Limb (tissue), 2 donors: ENCODE measurements at regions not wholly inside any gene's neighbourhood (a gene's known extent, or its start where the extent isn't known, plus 50 kb on each side); places are given as distances from the start of the nearest gene placed in this dataset.

Experiments
- DNase-seq, 2 donors: peaks; one replicate each; pipeline ENCODE4 v3.0.0-alpha.2; 2016; ENCODE audit errors: extremely low spot score in 2 of 2

GRCh38 chr11:134751766-134752165, 339.7 kb upstream of the B3GAT1 start:
- no peak for DNase-seq

- DNase-seq = no peak
Observed at GRCh38 chr11:134751031-134751585, 339.1 kb upstream of the B3GAT1 start.

GRCh38 chr11:134750619-134751018, 338.6 kb upstream of the B3GAT1 start:
- DNase-seq = no peak

GRCh38 chr11:134749040-134749839, 337.2 kb upstream of the B3GAT1 start:
- DNase-seq = no peak

GRCh38 chr11:134746609-134747008, 334.6 kb upstream of the B3GAT1 start:
- DNase-seq = no peak

GRCh38 chr11:134745456-134745855, 333.4 kb upstream of the B3GAT1 start:
- no peak for DNase-seq

- no peak for DNase-seq
Observed at GRCh38 chr11:134743820-134744195, 331.8 kb upstream of the B3GAT1 start.

GRCh38 chr11:134742956-134743819, 331.1 kb upstream of the B3GAT1 start:
- no peak for DNase-seq

- DNase-seq = no peak
Observed at GRCh38 chr11:134742224-134742612, 330.2 kb upstream of the B3GAT1 start.

- no peak for DNase-seq
Observed at GRCh38 chr11:134741453-134742223, 329.6 kb upstream of the B3GAT1 start.

- no peak for DNase-seq
Observed at GRCh38 chr11:134740590-134741261, 328.7 kb upstream of the B3GAT1 start.

- no peak for DNase-seq
Observed at GRCh38 chr11:134739136-134739535, 327.1 kb upstream of the B3GAT1 start.

- DNase-seq = no peak
Observed at GRCh38 chr11:134738581-134738980, 326.5 kb upstream of the B3GAT1 start.

- DNase-seq = no peak
Observed at GRCh38 chr11:134737563-134738510, 325.8 kb upstream of the B3GAT1 start.

GRCh38 chr11:134736251-134736947, 324.4 kb upstream of the B3GAT1 start:
- no peak for DNase-seq

- no peak for DNase-seq
Observed at GRCh38 chr11:134734894-134735293, 322.9 kb upstream of the B3GAT1 start.

- DNase-seq = no peak
Observed at GRCh38 chr11:134734141-134734845, 322.3 kb upstream of the B3GAT1 start.

GRCh38 chr11:134733646-134734045, 321.6 kb upstream of the B3GAT1 start:
- no peak for DNase-seq
